HG03025 (cell line): ENCODE measurements at regions not wholly inside any gene's neighbourhood (a gene's known extent, or its start where the extent isn't known, plus 50 kb on each side); places are given as distances from the start of the nearest gene placed in this dataset.

Source experiments
- ATAC-seq: cut with Tn5 transposase; IDR thresholded peaks from one replicate; pipeline ENCODE4 v1.9.1; 2021; ENCODE audit warnings: mild to moderate bottlenecking, moderate library complexity; ENCODE audit not compliant: unreplicated experiment, low FRiP score

DNA sequence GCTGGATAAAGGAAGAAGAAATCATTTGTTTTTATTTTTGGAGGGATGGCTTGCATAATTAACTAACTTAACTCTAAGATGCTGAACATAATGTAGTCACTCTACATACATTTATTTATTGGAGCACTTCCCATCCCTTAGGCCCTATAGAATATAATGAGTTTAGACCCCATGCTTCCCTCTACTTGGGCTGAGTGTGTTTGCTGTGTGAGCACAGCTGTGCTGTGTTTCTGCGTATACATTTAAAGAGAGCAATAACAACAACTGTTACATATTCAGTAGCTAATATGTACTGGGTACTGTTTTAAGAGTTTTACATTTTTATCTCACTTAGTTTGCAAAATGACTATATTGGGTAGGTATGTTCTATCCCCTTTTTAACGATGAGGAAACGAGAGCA is 736.6 kb upstream of the NRSN1 start:
- ATAC-seq: no peak

DNA sequence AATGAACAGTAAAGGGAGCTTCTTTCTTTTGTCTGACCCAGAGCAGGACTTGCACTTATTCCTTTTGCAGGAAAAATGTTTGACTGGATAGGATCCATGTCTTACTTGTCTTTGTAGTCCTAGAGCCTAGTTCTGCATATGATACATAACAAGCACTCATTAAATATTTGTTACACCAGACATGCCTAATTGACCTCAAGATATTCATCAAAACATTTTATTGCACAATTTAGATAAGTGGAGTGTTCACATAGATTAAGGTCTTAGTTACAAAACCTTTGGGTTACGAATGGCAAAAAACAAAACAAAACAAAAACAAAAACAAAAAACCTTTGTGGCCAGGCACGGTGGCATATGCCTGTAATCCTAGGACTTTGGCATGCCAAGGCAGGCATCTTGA is 735.8 kb upstream of the NRSN1 start:
- no peak for ATAC-seq

DNA sequence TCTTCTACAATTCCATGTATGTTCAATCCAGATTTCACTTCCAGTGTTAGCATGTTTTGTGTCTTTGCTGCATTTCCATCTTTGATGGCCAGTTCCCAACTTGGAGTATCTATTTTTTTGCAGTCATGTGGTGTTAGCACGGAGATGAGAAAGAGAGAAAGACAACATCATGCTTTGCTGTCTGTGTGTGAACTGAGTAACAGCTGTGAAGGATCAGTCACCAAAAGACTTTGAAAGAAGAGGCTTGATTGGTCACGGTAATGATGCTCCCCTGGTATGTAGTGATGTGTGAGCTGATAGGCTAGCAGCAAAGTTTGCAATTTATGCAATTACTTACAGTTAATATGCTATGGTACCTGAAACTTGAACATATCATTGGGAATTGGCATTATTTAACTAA is 731.3 kb upstream of the NRSN1 start:
- ATAC-seq: no peak

DNA sequence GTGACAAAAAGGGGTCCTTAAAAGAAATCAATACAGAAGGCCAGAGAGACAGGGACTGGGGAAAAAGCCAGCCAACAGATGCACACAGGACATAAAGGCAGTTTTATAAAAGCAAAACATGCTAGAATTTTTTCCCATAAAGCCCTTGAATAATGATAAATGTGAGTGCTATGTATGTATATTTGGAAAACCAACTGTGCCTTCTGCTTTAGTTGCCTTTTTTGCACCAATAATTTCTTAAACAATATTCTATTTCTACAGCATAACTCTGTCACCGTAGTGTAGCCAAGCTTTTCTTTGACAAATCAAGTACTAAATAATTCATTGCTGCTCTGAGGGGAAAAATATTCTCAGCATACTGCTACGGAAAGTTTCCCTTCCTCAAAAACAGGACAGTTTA is 730.6 kb upstream of the NRSN1 start:
- no peak for ATAC-seq

DNA sequence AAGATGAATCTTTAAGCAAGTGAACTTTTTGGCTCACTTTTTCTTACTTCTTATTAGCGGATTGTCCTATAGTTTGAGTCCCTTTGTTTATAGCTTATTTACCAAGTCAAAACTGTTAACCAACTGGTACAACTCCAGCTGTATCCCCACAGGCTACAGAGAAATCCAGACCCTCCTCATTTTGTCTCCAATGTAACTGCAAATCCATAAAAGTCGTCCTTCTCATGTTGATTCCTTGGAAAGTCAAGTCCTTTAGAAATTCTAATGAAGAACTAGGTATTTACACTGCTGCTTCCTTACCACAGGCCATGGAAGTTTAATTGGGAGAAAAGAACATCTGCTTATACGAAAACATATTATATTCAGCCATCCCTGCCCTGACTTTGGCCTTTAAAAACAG is 729.1 kb upstream of the NRSN1 start:
- ATAC-seq: no peak

DNA sequence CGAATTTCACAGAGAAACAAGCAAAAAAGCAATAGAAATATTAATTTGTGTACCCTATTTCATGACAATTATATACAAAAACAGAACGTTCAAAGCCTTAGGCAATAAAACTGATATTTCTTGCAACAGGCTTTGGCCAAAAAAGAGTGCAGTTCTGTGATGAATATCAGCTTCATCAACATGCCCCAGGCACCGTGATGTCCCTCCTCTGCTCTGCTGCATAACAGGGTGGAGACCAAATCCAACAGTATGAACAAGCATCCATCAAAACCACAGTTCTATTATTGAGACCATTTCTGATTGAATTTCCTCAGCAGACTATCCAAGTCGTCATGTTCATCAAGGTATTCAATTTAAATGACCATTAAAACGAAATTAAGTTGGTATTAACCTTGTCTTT is 722.6 kb upstream of the NRSN1 start:
- ATAC-seq: no peak

DNA sequence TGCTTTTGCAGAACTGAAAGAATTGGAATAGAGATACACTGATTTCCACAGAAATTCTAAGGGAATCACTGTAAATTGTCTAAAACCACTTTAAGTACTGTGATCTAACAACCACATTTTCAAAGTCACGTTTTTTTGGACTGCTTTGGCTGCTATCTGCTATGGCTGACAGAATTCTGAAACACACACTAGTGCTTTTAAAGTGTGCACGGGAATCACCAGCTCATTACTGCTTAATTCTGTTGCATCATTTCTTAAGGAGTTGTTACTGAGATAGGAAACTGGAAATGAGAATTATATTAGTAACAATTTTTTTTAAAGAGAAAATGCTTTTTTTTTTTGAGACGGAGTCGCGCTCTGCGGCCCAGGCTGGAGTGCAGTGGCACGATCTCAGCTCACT is 716.5 kb upstream of the NRSN1 start:
- ATAC-seq: no peak

DNA sequence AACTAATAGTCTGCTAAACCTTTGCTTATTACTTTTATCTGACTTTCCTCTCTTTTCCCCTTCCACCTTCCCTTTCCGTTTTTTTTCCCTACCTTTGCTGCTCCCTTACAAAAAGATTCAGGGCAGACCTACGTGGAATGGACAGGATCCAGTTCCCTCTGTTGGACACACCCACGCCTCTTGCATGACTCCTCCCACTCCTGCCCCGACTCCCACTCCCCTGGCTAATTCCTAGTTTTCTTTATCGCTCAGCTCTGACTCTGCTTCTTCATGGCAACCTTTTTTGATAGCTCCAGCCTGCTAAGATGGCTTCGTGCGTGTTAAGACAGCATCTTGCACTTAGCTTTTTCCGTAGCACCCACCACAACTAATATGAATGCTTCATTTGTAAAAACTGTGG is 715.6 kb upstream of the NRSN1 start:
- ATAC-seq: no peak

DNA sequence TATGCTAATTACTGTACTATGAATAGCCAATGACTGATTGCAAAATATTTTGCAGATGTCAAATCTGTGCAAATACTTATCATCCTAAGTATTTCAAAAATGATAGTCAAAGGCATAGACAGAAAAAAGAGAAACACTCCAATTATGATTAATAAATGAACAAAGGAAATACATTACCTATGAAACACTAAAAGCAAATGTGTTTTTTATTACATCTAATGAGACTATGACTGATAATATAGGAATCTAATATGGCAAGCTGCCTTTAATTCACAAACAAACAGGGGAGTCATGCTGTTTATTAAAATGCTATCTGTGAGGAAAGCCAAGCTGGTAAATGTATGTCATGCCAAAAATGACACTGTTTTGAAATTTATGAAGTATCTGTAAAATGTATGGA is 713.2 kb upstream of the NRSN1 start:
- no peak for ATAC-seq

DNA sequence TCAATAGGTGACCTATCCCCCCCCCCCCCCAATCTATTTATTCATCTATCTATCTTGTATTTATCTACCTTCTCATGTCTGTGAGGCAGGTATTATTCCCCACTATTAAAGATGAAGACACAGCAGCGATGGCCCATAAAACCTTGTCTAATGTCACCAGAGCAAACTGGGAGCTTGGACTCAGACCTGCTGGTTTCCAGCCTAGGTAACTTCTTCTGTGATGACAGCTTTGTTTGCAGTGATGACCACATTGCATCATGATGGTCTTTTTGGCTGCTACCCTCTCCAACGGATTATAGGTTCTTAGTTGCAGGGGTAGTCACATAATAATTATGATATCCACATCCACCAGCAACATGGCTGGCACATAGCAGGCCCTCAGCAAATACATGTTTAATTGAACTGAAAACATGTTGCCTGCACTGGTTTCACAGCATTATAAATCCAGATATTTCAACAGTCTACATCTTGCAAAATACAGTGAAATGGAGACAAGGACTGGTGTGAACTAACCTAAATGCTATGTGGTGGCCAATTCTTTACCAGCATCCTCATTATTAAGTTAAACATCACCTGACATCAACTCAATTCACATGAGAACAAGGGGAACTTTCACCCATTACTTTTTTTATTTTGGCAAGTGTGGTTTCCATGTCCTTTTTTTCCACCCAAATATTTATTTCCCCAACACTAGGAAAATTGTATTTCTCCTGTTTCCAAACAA is 712.5 kb upstream of the NRSN1 start:
- no peak for ATAC-seq

DNA sequence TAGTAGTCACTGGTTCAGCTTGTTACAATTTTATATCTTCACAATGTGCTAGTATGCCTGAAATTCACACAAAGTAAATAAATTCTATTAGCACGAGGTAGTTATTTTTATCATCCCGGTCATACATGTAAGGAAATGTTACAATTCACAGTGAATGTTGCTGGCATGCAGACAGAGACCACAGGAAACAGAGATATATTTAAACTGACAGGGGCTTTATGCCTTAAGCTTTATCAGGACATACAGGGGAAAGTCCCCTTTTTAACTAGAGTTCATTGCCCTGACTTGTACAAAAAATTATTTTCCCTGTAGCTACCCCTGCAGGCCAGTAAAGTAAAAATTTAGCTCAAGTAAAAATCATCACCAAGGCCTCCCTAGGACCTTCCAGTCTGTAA is 712.0 kb upstream of the NRSN1 start:
- ATAC-seq: no peak

DNA sequence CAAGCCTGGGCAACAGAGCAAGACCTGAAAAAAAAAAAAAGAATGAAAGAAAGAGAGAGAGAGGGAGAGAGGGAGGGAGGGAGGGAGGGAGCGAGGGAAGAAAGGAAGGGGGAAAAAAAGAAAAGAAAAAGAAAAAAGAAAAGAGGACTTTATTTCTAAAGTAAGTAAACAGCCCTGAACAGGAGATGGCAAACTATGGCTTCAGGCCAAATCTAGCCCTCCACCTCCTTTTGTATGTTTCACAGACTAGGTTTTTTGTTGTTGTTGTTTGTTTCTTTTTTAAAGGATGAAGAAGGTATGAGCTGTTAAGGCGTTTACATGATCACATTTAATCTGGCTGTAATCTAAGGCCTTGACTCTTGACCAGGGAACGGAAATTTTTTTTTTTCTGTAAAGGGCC is 711.1 kb upstream of the NRSN1 start:
- no peak for ATAC-seq

DNA sequence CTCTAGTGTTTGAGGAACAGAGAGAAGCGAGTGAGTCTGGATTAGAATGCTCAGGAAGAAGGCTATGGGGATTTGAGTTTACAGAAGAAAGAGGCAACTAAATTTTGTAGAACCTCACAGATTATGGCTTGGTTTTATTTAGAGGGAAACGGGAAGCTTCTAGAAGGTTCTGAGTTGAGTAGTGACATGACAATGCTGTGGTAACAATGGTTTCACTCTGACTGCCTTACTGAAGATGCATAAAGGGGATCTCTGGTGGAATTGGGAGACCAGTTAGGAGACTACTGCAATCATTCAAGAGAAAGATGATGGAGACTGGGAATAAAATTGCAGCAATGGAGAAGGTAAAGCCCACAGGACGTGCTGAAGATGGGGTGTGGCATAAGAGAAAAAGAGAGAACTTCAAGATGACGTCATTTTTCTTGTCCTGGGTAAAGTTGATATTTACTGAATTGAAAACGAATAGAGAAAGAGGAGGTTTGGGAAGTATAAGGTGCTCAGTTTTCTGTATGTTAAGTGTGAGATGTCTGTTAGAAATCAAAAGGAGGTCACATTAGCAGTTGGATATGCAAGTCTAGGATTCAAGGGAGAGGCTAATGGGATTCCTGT is 710.1 kb upstream of the NRSN1 start:
- ATAC-seq: no peak

DNA sequence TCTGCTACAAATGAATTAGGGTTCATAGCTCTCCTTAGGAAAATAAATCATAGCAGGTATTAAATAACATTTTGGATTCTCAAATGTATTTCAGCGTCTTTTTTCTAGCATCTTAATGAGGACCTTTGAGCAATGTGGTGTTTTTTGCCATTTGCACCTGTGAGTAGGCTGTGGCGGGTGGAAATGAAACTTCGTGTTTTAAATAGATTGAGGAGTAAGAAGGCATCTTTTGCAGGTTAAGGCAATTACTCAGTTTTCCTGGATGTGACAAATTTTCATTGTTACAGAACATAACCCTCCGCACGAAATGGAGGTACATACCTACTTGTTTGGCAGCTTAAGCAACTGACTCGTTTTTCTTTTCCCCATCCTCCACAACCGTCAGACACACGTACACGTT is 708.9 kb upstream of the NRSN1 start:
- no peak for ATAC-seq

DNA sequence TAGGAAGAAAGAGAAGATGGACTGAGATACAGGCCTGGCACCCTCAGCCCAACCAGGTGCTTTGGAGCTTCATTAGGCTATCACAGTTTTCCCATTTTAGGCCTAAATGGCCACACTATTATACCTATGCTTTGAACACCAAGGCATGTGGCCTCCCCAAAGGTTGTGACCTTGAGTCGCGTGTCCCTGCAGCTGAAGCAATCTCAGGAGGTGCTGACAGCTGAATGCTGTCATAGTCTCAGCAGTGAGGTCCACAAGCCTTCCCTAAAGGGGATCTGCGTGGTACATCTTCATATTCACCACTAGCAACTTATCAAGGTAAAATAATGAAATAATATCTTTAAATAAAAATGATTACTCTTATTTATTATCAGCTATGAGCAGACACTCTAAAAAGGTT is 707.9 kb upstream of the NRSN1 start:
- ATAC-seq: no peak

DNA sequence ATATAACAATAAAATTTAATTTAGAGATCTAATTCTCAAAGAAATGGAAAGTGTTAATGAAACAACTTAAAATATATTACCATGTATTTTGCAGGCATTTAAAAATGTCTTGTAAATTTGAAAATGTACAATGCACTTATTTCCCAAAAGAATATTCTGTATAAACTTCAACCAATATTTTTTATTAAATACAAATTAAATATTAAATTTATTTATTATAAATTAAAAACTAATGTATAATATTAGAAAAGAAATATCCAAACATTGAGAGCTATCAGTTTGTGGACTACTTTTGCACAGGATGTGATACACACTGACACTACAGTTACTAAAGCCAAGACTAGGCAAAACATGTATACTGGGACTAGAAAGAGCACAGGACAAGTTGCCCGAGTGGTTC is 707.0 kb upstream of the NRSN1 start:
- ATAC-seq: no peak

DNA sequence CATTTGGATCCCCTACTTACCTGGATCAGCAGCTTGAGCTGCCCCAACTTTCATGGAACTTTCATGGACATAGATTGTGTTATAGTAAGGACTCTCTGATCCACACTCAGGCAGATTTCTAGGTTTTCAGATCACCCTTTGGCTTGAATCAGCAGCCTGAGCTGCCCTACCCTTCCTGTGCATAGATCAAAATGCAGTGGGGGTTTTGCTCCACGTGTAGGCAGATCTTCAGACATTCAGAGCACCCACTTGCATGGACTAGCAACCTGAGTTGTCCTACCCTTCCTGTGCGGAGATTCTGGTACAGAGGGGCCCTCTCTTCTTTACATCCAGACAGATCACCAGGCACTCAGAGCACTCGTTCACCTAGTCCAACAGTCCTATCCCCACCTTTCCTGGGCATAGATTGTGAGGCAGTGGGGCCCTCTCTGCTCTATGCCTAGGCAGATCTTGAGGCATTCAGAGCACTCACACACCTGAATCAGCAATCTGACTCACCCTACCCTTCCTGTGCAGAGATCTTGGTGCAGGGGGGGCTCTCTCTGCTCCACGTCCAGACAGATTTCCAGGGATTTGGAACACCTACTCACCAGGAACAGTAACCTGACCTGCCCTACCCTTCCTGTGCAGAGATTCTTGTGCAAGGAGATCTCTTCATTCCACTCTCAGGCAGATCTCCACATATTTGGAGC is 705.2 kb upstream of the NRSN1 start:
- no peak for ATAC-seq

DNA sequence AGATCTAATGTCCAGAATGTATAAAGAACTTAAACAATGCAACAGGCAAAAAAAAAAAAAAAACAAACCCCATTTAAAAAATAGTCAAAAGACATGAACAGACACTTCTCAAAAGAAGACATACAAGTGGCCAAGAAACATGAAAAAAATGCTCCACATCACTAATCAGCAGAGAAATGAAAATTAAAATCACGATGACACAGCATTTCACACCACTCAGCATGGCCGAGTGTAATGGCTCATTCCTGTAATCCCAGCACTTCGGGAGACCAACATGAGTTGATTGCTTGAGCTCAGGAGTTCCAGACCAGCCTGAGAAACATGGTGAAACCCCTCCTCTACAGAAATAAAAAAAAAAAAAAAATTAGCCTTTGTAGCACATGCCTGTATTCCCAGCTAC is 701.4 kb upstream of the NRSN1 start:
- ATAC-seq: no peak

DNA sequence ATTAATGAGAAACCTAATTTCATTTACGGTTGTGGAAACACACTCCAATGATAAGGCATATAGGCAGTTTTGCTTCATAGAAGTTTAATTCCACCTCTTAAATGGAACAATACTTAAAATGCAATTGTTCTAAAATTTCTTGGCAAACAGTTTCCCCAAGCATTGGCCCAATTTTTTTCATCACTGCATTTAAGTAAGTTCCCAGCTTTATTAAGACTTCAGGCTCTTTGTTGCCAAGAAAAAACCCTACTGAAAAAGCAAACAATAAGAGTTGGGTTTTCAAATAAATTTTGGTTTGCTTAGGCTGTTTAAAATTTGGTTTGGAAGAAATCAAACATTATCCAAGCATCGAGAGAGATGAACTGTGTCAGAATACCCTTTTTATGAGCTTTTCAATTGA is 690.9 kb upstream of the NRSN1 start:
- ATAC-seq: no peak

DNA sequence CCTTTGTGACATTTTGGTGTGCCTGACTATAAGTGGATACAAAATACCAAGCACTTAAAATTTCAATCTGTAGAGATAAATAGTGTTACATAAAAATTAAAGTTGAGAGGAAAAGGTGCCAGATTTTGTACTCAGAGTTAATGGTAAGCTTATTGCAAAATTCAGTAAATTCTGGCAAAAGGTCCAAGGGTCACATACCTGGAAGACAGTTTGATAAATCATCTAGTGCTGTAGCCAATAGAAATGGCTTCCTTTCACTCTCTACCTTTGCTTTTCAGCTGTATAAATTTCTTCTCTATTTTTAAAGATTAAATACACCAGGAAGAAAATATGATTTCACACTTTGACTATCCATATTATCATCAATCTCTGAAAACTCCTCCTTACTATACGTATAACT is 690.2 kb upstream of the NRSN1 start:
- ATAC-seq: no peak

DNA sequence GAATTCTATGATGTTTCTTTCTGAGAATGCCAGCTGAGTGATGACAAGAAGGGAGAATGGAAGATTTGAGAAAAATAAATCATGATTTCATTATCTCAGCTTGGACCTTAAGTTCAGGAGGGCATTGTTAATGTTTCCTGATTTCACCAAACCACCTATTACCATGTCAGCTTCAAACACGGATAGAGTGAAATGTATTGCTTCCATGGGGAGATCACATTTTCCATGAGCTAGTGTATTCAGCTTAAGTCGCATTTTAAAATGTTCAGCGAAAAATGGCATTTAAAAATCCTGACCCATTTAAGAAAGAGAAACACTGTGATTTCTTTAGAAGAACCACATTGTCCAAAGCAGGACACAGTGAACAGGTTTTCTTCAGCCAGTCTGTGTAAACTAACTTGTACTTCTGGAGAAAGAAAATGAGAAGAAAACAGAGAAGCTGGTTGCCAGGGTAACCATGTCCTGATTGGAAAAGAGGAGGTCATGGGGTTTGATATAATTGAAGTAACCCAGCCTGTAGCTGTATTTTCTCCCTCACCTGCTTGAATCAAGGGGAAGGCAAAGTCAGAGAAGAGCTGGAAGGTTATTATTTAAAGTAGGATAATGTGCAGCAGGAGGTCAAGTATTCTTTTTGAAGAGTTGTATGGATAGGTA is 684.1 kb upstream of the NRSN1 start:
- ATAC-seq: no peak
